Sigmoid colon (tissue), 6 donors: ENCODE measurements at regions not wholly inside any gene's neighbourhood (a gene's known extent, or its start where the extent isn't known, plus 50 kb on each side); places are given as distances from the start of the nearest gene placed in this dataset.

ENCODE experiments used
- DNase-seq: peaks from one replicate; pipeline ENCODE4 v3.0.0-alpha.2; 2019
- H3K27ac ChIP-seq, 4 donors: fragments of 200-600 bp; sonication (generic); one replicate each; pipeline ENCODE4 v1.5.1; 2016 to 2019; ENCODE audit warnings: mild to moderate bottlenecking in 1 of 4
- H3K27me3 ChIP-seq, 3 donors: fragments of 200-600 bp; sonication (generic); one replicate each; pipeline ENCODE4 v1.5.1; 2019; ENCODE audit warnings: mild to moderate bottlenecking in 1 of 3
- H3K36me3 ChIP-seq, 4 donors: fragments of 200-600 bp; sonication (generic); one replicate each; pipeline ENCODE4 v1.5.1; 2016 to 2019
- H3K4me1 ChIP-seq, 4 donors: fragments of 200-600 bp; sonication (generic); one replicate each; pipeline ENCODE4 v1.5.1; 2017 to 2019
- H3K4me3 ChIP-seq, 4 donors: fragments of 200-600 bp; sonication (generic); one replicate each; pipeline ENCODE4 v1.5.1; 2017 to 2019; ENCODE audit warnings: mild to moderate bottlenecking in 2 of 4, moderate library complexity in 1 of 4
- H3K9me3 ChIP-seq, 4 donors: fragments of 200-600 bp in 3 of 4; sonication (generic) in 3 of 4; one replicate each; pipeline versions ENCODE4 v1.5.1 to v1.6.1; 2013 to 2019
- CTCF ChIP-seq, 4 experiments: fragments of 450-650 bp in 3 of 4; fragments of 200-600 bp in 1 of 4; IDR thresholded peaks; one replicate each; pipeline ENCODE4 v1.5.1; 2016 to 2019; ENCODE audit warnings: antibody characterized with exemption in 4 of 4, mild to moderate bottlenecking in 3 of 4, moderate library complexity in 2 of 4
- EP300 ChIP-seq, 4 donors: sonication (generic); formaldehyde crosslinking; IDR thresholded peaks; one replicate each; pipeline ENCODE4 v1.6.1; 2017; ENCODE audit warnings: antibody characterized with exemption in 4 of 4
- POLR2A ChIP-seq, 2 donors: fragments of 450-650 bp; IDR thresholded peaks; one replicate each; pipeline ENCODE4 v1.6.1; 2016; ENCODE audit warnings: antibody characterized with exemption in 2 of 2, mild to moderate bottlenecking in 2 of 2, moderate library complexity in 2 of 2
- POLR2AphosphoS5 ChIP-seq, 4 donors: sonication (generic); formaldehyde crosslinking; IDR thresholded peaks; one replicate each; pipeline ENCODE4 v1.6.1; 2017; ENCODE audit warnings: antibody characterized with exemption in 4 of 4
- WGBS, 2 donors: extraction: QIAGEN DNeasy Blood & Tissue Kit; methylation state at CpG; one replicate each; pipeline ENCODE4 v1.1.7; 2013; 5-methylcytosine and 5-hydroxymethylcytosine counted together
- intact Hi-C: fragments of 100-400 bp; cut with DNase I; formaldehyde crosslinking; loops from one replicate; pipeline ENCODE4 v1.15.1; 2023
- donor health status: healthy with polysubstance abuse.
- donor health status: healthy.

- Histone ChIP-seq H3K27me3 (peaks cover 7 to 42% (median 25%) of the 10 kb centered on the region in 3 donors), H3K27ac (no peak overlapping the region), H3K4me3 (no peak overlapping the region), H3K9me3 (peaks cover 0 to 6% (median under 1%) of the 10 kb centered on the region in 4 donors), H3K4me1 (peaks cover 0 to 14% (median 5%) of the 10 kb centered on the region in 4 donors), H3K36me3 (no peaks in the 10 kb centered on the region)
- 88 to 93% methylated on average over 26 of the region's 26 CpGs for WGBS, 2 donors
- intact Hi-C loops: no loop called here
- peak; percentile 25 for DNase-seq
- TF ChIP-seq POLR2AphosphoS5 (IDR thresholded peaks at IDR 0.05) (no peak), CTCF (IDR thresholded peaks at IDR 0.05) (no peak), EP300 (IDR thresholded peaks at IDR 0.05) (no peak), POLR2A (IDR thresholded peaks at IDR 0.05) (no peak)
These were observed 130.8 kb downstream of the DNAJB6 start for GRCh38 chr7:157467496-157468212.

GRCh38 chr7:157468221-157469111 lies 131.7 kb downstream of the DNAJB6 start:
- Histone ChIP-seq H3K27me3 (peaks cover 7 to 42% (median 25%) of the 10 kb centered on the region in 3 donors), H3K4me3 (no peak overlapping the region), H3K9me3 (peaks cover 0 to 6% (median 5%) of the 10 kb centered on the region in 4 donors), H3K27ac (no peak overlapping the region), H3K4me1 (peaks cover 0 to 14% (median 5%) of the 10 kb centered on the region in 4 donors), H3K36me3 (no peaks in the 10 kb centered on the region)
- intact Hi-C loops: no loop called here
- DNase-seq: peak; percentile 55
- TF ChIP-seq POLR2AphosphoS5 (IDR thresholded peaks at IDR 0.05): no peak
- WGBS, 2 donors: 86 to 87% methylated on average over 42 of the region's 42 CpGs

- no peaks in the 10 kb centered on the region for H3K36me3 ChIP-seq
- peaks cover 7 to 36% (median 25%) of the 10 kb centered on the region in 3 donors for H3K27me3 ChIP-seq
- intact Hi-C loops: no loop called here
- 82 to 88% methylated on average over 33 of the region's 33 CpGs for WGBS, 2 donors
- peaks cover 0 to 14% (median 5%) of the 10 kb centered on the region in 4 donors for H3K4me1 ChIP-seq
- peaks cover 0 to 8% (median 5%) of the 10 kb centered on the region in 4 donors for H3K9me3 ChIP-seq
- TF ChIP-seq POLR2AphosphoS5 (IDR thresholded peaks at IDR 0.05) (no peak), POLR2A (IDR thresholded peaks at IDR 0.05) (no peak), EP300 (IDR thresholded peaks at IDR 0.05) (no peak), CTCF (IDR thresholded peaks at IDR 0.05) (no peak)
- H3K4me3 ChIP-seq: no peak overlapping the region
- peak; percentile 39 for DNase-seq
- H3K27ac ChIP-seq: no peak overlapping the region
These were observed 132.6 kb downstream of the DNAJB6 start for GRCh38 chr7:157469181-157470016.

GRCh38 chr7:157470017-157470322 lies 133.2 kb downstream of the DNAJB6 start:
- TF ChIP-seq CTCF (IDR thresholded peaks at IDR 0.05): no peak
- TF ChIP-seq EP300 (IDR thresholded peaks at IDR 0.05): no peak
- TF ChIP-seq POLR2A (IDR thresholded peaks at IDR 0.05): no peak
- no peak for TF ChIP-seq POLR2AphosphoS5 (IDR thresholded peaks at IDR 0.05)
- Histone ChIP-seq H3K36me3 (no peaks in the 10 kb centered on the region), H3K27me3 (peaks cover 1 to 31% (median 22%) of the 10 kb centered on the region in 3 donors), H3K4me1 (peaks cover 0 to 13% (median 5%) of the 10 kb centered on the region in 4 donors), H3K9me3 (peaks cover 0 to 8% (median 5%) of the 10 kb centered on the region in 4 donors), H3K27ac (no peak overlapping the region), H3K4me3 (no peak overlapping the region)
- intact Hi-C loops: no loop called here
- DNase-seq: peak; percentile 29
- 51 to 91% methylated on average over 14 of the region's 14 CpGs for WGBS, 2 donors
